ENCODE measurements at regions not wholly inside any gene's neighbourhood (a gene's known extent, or its start where the extent isn't known, plus 50 kb on each side); places are given as distances from the start of the nearest gene placed in this dataset.
"Not testable (repeated sequence)": the region's sequence is repeated elsewhere in the genome, so short reads cannot be mapped to it uniquely, and the experiment has no call there.

- Mint-ChIP-seq H3K27ac (no peak overlapping the region), H3K4me3 (no peak overlapping the region), H3K9me3 (peaks cover 4% of the 10 kb centered on the region), H3K27me3 (no peaks in the 10 kb centered on the region), H3K36me3 (no peaks in the 10 kb centered on the region), H3K4me1 (ENCODE audit: low read depth in 2 of 2) (no peaks in the 10 kb centered on the region)
- no peak for DNase-seq (ENCODE audit: low spot score)
- no peak for ATAC-seq
Measured at GRCh38 chr4:138113819-138114400, 128.2 kb downstream of the SLC7A11 start.

DNA sequence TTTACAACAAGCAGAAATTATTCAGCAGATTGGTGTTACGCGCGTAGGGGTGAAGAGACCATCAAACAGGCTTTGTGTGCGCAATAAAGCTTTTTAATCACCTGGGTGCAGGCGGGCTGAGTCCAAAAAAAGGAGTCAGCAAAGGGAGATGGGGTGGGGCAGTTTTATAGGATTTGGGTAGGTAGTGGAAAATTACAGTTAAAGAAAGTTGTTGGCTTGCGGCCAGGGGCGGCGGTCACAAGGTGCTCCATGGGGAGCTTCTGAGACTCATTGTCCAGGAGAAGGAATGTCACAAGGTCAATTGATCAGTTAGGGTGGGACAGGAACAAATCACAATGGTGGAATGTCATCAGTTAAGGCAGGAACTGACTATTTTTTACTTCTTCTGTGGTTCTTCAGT lies 129.3 kb downstream of the SLC7A11 start:
- not testable (repeated sequence) for H3K27ac Mint-ChIP-seq; H3K4me3 Mint-ChIP-seq; H3K27me3 Mint-ChIP-seq; DNase-seq (ENCODE audit: low spot score); H3K36me3 Mint-ChIP-seq; H3K9me3 Mint-ChIP-seq; ATAC-seq; H3K4me1 Mint-ChIP-seq (ENCODE audit: low read depth in 2 of 2)

GRCh38 chr4:138112389-138112788 lies 129.8 kb downstream of the SLC7A11 start:
- Mint-ChIP-seq H3K27ac (no peak overlapping the region), H3K36me3 (no peaks in the 10 kb centered on the region), H3K9me3 (peaks cover 4% of the 10 kb centered on the region), H3K4me1 (ENCODE audit: low read depth in 2 of 2) (no peaks in the 10 kb centered on the region), H3K4me3 (no peak overlapping the region), H3K27me3 (no peaks in the 10 kb centered on the region)
- no peak for ATAC-seq
- DNase-seq (ENCODE audit: low spot score) = no peak

DNA sequence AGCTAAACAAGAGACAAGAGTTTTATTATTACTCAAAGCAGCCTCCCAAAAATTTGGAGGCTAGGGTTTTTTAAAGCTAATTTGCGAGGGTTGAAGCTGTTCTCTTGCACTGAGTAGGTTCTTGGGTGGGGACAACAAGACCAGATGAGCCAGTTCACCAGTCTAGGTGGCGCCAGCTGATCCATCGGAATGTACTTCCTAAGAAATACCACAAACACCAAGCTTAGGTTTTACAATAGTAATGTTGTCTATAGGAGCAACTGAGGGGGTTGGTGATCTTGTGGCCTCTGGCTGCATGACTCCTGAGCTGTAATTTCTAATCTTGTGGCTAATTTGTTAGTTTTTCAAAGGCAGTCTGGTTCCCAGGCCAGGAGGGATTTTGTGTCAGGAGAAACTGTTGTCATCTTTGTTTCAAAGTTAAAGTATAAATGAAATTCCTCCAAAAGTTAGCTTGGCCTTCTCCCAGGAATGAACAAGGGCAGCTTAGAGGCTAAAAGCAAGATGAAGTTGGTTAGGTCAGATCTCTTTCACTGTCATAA lies 130.6 kb downstream of the SLC7A11 start:
- Mint-ChIP-seq H3K36me3 (no peaks in the 10 kb centered on the region), H3K9me3 (peaks cover 4% of the 10 kb centered on the region), H3K4me1 (ENCODE audit: low read depth in 2 of 2) (no peaks in the 10 kb centered on the region), H3K27me3 (no peaks in the 10 kb centered on the region), H3K4me3 (no peak overlapping the region), H3K27ac (no peak overlapping the region)
- no peak for ATAC-seq
- no peak for DNase-seq (ENCODE audit: low spot score)

GRCh38 chr4:138110815-138111214 lies 131.3 kb downstream of the SLC7A11 start:
- no peaks in the 10 kb centered on the region for H3K4me1 Mint-ChIP-seq (ENCODE audit: low read depth in 2 of 2)
- ATAC-seq = no peak
- no peaks in the 10 kb centered on the region for H3K36me3 Mint-ChIP-seq
- peaks cover 4% of the 10 kb centered on the region for H3K9me3 Mint-ChIP-seq
- H3K4me3 Mint-ChIP-seq = no peak overlapping the region
- H3K27me3 Mint-ChIP-seq = no peaks in the 10 kb centered on the region
- DNase-seq (ENCODE audit: low spot score) = no peak
- H3K27ac Mint-ChIP-seq = no peak overlapping the region

DNA sequence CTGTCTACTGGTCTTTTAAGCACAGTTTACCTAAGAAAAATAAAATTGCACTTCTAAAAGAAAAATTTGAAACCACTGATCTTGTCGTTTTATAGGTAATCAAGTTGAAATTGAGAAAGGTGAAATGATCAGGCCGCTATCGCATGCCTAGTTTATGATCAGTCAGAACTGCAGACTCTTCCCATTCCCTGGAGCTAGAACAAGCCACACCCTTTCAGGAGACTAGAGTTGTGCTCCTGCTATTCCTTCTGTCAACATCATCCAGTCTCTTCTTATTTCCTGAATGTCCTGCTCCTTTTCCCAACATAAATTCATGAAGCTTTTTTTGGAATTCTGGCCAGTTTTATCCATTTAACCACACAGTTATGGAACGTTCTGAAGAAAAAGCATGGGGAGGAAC lies 135.1 kb downstream of the SLC7A11 start:
- no peaks in the 10 kb centered on the region for H3K36me3 Mint-ChIP-seq
- H3K27me3 Mint-ChIP-seq = no peaks in the 10 kb centered on the region
- H3K27ac Mint-ChIP-seq = no peak overlapping the region
- H3K4me3 Mint-ChIP-seq = no peak overlapping the region
- DNase-seq (ENCODE audit: low spot score) = no peak
- no peak for ATAC-seq
- H3K9me3 Mint-ChIP-seq = no peaks in the 10 kb centered on the region
- no peaks in the 10 kb centered on the region for H3K4me1 Mint-ChIP-seq (ENCODE audit: low read depth in 2 of 2)

GRCh38 chr4:138105331-138105730 lies 136.8 kb downstream of the SLC7A11 start:
- no peaks in the 10 kb centered on the region for H3K9me3 Mint-ChIP-seq
- no peaks in the 10 kb centered on the region for H3K27me3 Mint-ChIP-seq
- H3K36me3 Mint-ChIP-seq = no peaks in the 10 kb centered on the region
- no peak overlapping the region for H3K4me3 Mint-ChIP-seq
- no peak for DNase-seq (ENCODE audit: low spot score)
- H3K4me1 Mint-ChIP-seq (ENCODE audit: low read depth in 2 of 2) = no peaks in the 10 kb centered on the region
- no peak overlapping the region for H3K27ac Mint-ChIP-seq
- no peak for ATAC-seq

GRCh38 chr4:138104284-138104680 lies 137.9 kb downstream of the SLC7A11 start:
- no peaks in the 10 kb centered on the region for H3K27me3 Mint-ChIP-seq
- H3K27ac Mint-ChIP-seq = no peak overlapping the region
- no peaks in the 10 kb centered on the region for H3K4me1 Mint-ChIP-seq (ENCODE audit: low read depth in 2 of 2)
- H3K4me3 Mint-ChIP-seq = no peak overlapping the region
- H3K9me3 Mint-ChIP-seq = no peaks in the 10 kb centered on the region
- ATAC-seq (no peak), DNase-seq (ENCODE audit: low spot score) (no peak)
- H3K36me3 Mint-ChIP-seq = no peaks in the 10 kb centered on the region

GRCh38 chr4:138103597-138104283 lies 138.4 kb downstream of the SLC7A11 start:
- ATAC-seq = no peak
- Mint-ChIP-seq H3K27ac (no peak overlapping the region), H3K27me3 (no peaks in the 10 kb centered on the region), H3K9me3 (no peaks in the 10 kb centered on the region), H3K4me1 (ENCODE audit: low read depth in 2 of 2) (no peaks in the 10 kb centered on the region), H3K36me3 (no peaks in the 10 kb centered on the region), H3K4me3 (no peak overlapping the region)
- no peak for DNase-seq (ENCODE audit: low spot score)

GRCh38 chr4:138099385-138099784 lies 142.8 kb downstream of the SLC7A11 start:
- H3K27me3 Mint-ChIP-seq = no peaks in the 10 kb centered on the region
- ATAC-seq = no peak
- no peak overlapping the region for H3K4me3 Mint-ChIP-seq

DNA sequence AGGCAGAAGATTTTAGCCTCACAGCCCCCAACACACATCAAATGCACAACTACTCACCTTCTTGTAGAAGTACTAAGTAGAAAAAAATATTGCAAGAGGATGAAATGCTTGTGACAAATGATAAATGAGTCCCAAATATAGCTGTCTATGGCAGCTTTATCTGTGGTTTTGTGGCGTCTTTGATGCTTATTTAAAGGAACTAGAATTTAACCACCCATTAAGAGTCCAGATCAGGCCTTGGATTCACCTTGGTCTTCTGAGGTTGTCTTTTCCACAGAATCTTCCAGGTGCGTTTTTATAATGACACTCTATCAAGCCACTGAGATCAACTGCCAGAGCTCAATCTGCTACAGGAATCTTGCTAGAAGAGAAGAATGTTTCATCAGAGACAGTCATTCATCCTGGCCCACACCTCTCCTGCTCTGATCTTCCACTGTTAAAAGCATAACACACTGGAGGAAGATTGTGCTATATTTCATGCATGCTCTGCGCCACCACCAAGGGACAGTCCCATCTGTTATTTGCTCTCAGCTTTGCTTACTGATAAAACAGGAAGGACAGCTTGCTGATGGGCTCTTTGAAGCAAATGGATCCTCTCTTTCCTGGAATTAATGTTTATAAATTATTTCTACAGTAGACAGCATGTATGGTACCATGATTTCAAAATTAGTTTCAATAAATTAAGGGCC lies 144.1 kb downstream of the SLC7A11 start:
- Mint-ChIP-seq H3K27ac (no peak overlapping the region), H3K36me3 (no peaks in the 10 kb centered on the region), H3K27me3 (no peaks in the 10 kb centered on the region), H3K4me1 (ENCODE audit: low read depth in 2 of 2) (no peaks in the 10 kb centered on the region), H3K9me3 (no peaks in the 10 kb centered on the region), H3K4me3 (no peak overlapping the region)
- DNase-seq (ENCODE audit: low spot score) (no peak), ATAC-seq (no peak)

More at GRCh38 chr4:138099385-138099784, 142.8 kb downstream of the SLC7A11 start:
- Mint-ChIP-seq H3K4me1 (ENCODE audit: low read depth in 2 of 2) (no peaks in the 10 kb centered on the region), H3K27ac (no peak overlapping the region), H3K36me3 (no peaks in the 10 kb centered on the region), H3K9me3 (no peaks in the 10 kb centered on the region)
- DNase-seq (ENCODE audit: low spot score) = no peak

- Mint-ChIP-seq H3K4me1 (ENCODE audit: low read depth in 2 of 2) (no peaks in the 10 kb centered on the region), H3K4me3 (no peak overlapping the region), H3K27me3 (no peaks in the 10 kb centered on the region), H3K27ac (no peak overlapping the region), H3K36me3 (no peaks in the 10 kb centered on the region), H3K9me3 (no peaks in the 10 kb centered on the region)
- no peak for ATAC-seq
- DNase-seq (ENCODE audit: low spot score) = no peak
Measured at GRCh38 chr4:138096384-138097062, 145.6 kb downstream of the SLC7A11 start.

DNA sequence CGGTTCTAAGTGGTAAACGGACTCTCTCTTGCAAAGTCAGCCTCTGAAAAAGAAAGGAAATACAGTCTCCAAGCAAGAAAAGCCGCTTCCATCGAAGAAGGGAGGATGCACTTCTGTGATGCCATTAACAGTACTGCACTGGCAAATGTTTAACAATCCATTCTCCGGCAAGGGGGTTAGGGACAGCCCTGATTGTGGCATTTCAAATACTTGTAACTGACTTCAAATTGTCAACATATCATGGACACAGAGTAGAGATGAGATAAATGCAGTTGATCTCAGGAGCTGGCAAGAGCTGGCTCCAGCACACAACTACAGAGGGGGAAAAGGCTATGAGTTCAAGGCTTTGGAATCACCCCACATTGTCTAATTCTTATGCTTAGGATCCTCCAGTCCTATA lies 146.8 kb downstream of the SLC7A11 start:
- Mint-ChIP-seq H3K27ac (no peak overlapping the region), H3K36me3 (no peaks in the 10 kb centered on the region), H3K9me3 (no peaks in the 10 kb centered on the region), H3K27me3 (no peaks in the 10 kb centered on the region), H3K4me3 (no peak overlapping the region), H3K4me1 (ENCODE audit: low read depth in 2 of 2) (no peaks in the 10 kb centered on the region)
- no peak for DNase-seq (ENCODE audit: low spot score)
- no peak for ATAC-seq

- Mint-ChIP-seq H3K9me3 (no peaks in the 10 kb centered on the region), H3K27me3 (no peaks in the 10 kb centered on the region), H3K36me3 (no peaks in the 10 kb centered on the region), H3K4me1 (ENCODE audit: low read depth in 2 of 2) (no peaks in the 10 kb centered on the region), H3K4me3 (no peak overlapping the region), H3K27ac (no peak overlapping the region)
- no peak for ATAC-seq
- DNase-seq (ENCODE audit: low spot score) = no peak
Measured at GRCh38 chr4:138092060-138092459, 150.1 kb downstream of the SLC7A11 start.
